IMR-90 (cell line): ENCODE measurements at regions not wholly inside any gene's neighbourhood (a gene's known extent, or its start where the extent isn't known, plus 50 kb on each side); places are given as distances from the start of the nearest gene placed in this dataset.

Experiments
- ATAC-seq: fragments of 200-7000 bp; cut with Tn5 transposase; 2 replicates; pipeline ENCODE4 v1.9.1; 2020; ENCODE audit warnings: low read depth, mild to moderate bottlenecking, moderate library complexity
- BruUV-seq: library from RNA; stranded (reverse); fragments of 400-500 nt; replicated peaks from 2 replicates; lab custom pipeline; 2021; lab: Mats Ljungman, UMichigan
- CTCF ChIA-PET: fragments of 300-600 bp; formaldehyde crosslinking; extraction: SDS; loops from one replicate; lab custom pipeline; 2021; ENCODE audit warnings: antibody characterized with exemption; lab: Yijun Ruan, JAX
- POLR2A ChIA-PET: fragments of 300-600 bp; sonication (Branson Sonifier 250); formaldehyde crosslinking; loops from one replicate; lab custom pipeline; 2022; ENCODE audit warnings: antibody characterized with exemption; ENCODE audit not compliant: unreplicated experiment; lab: Charles Lee
- DNase-seq: peaks from one replicate; pipeline ENCODE4 v3.0.0; 2013
- H2AFZ ChIP-seq: replicated peaks from 2 replicates; pipeline ENCODE3; 2013; ENCODE audit warnings: low read length, mild to moderate bottlenecking; ENCODE audit not compliant: poor library complexity
- H2AK5ac ChIP-seq: 2 replicates; pipeline ENCODE4 v1.6.1; 2013; ENCODE audit warnings: low read depth, low read length, inconsistent platforms
- H2AK9ac ChIP-seq: replicated peaks from 2 replicates; pipeline ENCODE3; 2013; ENCODE audit warnings: mild to moderate bottlenecking, low read depth, low read length, moderate library complexity; ENCODE audit not compliant: poor library complexity
- H2BK120ac ChIP-seq: 2 replicates; pipeline ENCODE4 v1.6.1; 2013; ENCODE audit warnings: low read depth, low read length, inconsistent platforms
- H2BK15ac ChIP-seq: 3 replicates; pipeline ENCODE4 v1.6.1; 2013; ENCODE audit warnings: low read depth, low read length, inconsistent platforms
- H2BK20ac ChIP-seq: 2 replicates; pipeline ENCODE4 v1.6.1; 2013; ENCODE audit warnings: low read depth, mild to moderate bottlenecking, inconsistent platforms, low read length, moderate library complexity
- H2BK5ac ChIP-seq: 2 replicates; pipeline ENCODE4 v1.6.1; 2013; ENCODE audit warnings: mild to moderate bottlenecking, low read depth, low read length, inconsistent platforms; ENCODE audit not compliant: poor library complexity, severe bottlenecking
- H3K14ac ChIP-seq: replicated peaks from 2 replicates; pipeline ENCODE4 v1.6.1; 2013; ENCODE audit warnings: low read depth, low read length, inconsistent platforms
- H3K18ac ChIP-seq: 2 replicates; pipeline ENCODE4 v1.6.1; 2013; ENCODE audit warnings: low read depth, low read length, control low read depth
- H3K23ac ChIP-seq: 2 replicates; pipeline ENCODE4 v1.6.1; 2013; ENCODE audit warnings: low read depth, low read length, inconsistent platforms
- H3K27ac ChIP-seq: 2 replicates; pipeline ENCODE4 v1.5.1; 2013; ENCODE audit warnings: mild to moderate bottlenecking, control low read depth, low read length; ENCODE audit not compliant: insufficient read depth
- H3K27me3 ChIP-seq: 2 replicates; pipeline ENCODE4 v1.6.1; 2013; ENCODE audit warnings: low read length; ENCODE audit not compliant: control insufficient read depth, insufficient read depth
- H3K36me3 ChIP-seq: 2 replicates; pipeline ENCODE4 v1.6.1; 2013; ENCODE audit warnings: low read length, mixed read lengths; ENCODE audit not compliant: control insufficient read depth, insufficient read depth
- H3K4ac ChIP-seq: 2 replicates; pipeline ENCODE4 v1.6.1; 2013; ENCODE audit warnings: low read depth, low read length, inconsistent platforms
- H3K4me1 ChIP-seq: 2 replicates; pipeline ENCODE4 v1.6.1; 2013; ENCODE audit warnings: low read length, mixed read lengths; ENCODE audit not compliant: control insufficient read depth, insufficient read depth
- H3K4me2 ChIP-seq: 2 replicates; pipeline ENCODE4 v1.6.1; 2013; ENCODE audit warnings: low read depth, mild to moderate bottlenecking, control low read depth, low read length, moderate library complexity
- H3K4me3 ChIP-seq: 2 replicates; pipeline ENCODE4 v1.5.1; 2013; ENCODE audit warnings: low read depth, mild to moderate bottlenecking, control low read depth, low read length, moderate library complexity; ENCODE audit not compliant: insufficient read depth
- H3K56ac ChIP-seq: 2 replicates; pipeline ENCODE4 v1.6.1; 2013; ENCODE audit warnings: low read length, inconsistent platforms; ENCODE audit not compliant: insufficient read depth; ENCODE audit errors: extremely low read depth
- H3K79me1 ChIP-seq, 2 experiments: 2 replicates each; pipeline ENCODE4 v1.6.1; 2013; ENCODE audit warnings: low read length in 2 of 2, inconsistent platforms in 1 of 2, low read depth in 1 of 2
- H3K9ac ChIP-seq: 2 replicates; pipeline ENCODE4 v1.6.1; 2013; ENCODE audit warnings: low read depth, low read length, control low read depth
- H3K9me1 ChIP-seq: 2 replicates; pipeline ENCODE4 v1.6.1; 2013; ENCODE audit warnings: low read length, inconsistent platforms; ENCODE audit not compliant: insufficient read depth
- H3K9me3 ChIP-seq: 2 replicates; pipeline ENCODE4 v1.6.1; 2013; ENCODE audit warnings: low read length; ENCODE audit not compliant: control insufficient read depth, insufficient read depth
- H4K20me1 ChIP-seq: 2 replicates; pipeline ENCODE4 v1.6.1; 2013; ENCODE audit warnings: low read length, inconsistent platforms; ENCODE audit not compliant: insufficient read depth
- H4K5ac ChIP-seq: 2 replicates; pipeline ENCODE4 v1.6.1; 2013; ENCODE audit warnings: mild to moderate bottlenecking, low read depth, low read length, control low read depth
- H4K8ac ChIP-seq, 2 experiments: 2 replicates each; pipeline ENCODE4 v1.6.1; 2013; ENCODE audit warnings: low read depth in 2 of 2, low read length in 2 of 2, control low read depth in 1 of 2, inconsistent platforms in 1 of 2
- H4K91ac ChIP-seq: 2 replicates; pipeline ENCODE4 v1.6.1; 2013; ENCODE audit warnings: low read depth, low read length, inconsistent platforms; ENCODE audit not compliant: insufficient read depth
- BHLHE40 ChIP-seq: fragments of 150-350 bp; IDR thresholded peaks from 2 replicates; pipeline ENCODE4 v1.6.1; 2016; ENCODE audit warnings: mild to moderate bottlenecking, low read depth, low read length
- CHD1 ChIP-seq: IDR thresholded peaks from 2 replicates; pipeline ENCODE4 v1.6.1; 2012; ENCODE audit warnings: low read depth, low read length, improper control_type of control experiment
- CTCF ChIP-seq: conservative IDR thresholded peaks from 2 replicates; pipeline ENCODE4 v1.5.1; 2012; ENCODE audit warnings: mild to moderate bottlenecking, low read depth, low read length, improper control_type of control experiment
- ELK1 ChIP-seq: fragments of 150-350 bp; IDR thresholded peaks from 2 replicates; pipeline ENCODE4 v1.6.1; 2016; ENCODE audit warnings: low read depth, mild to moderate bottlenecking, low read length, moderate library complexity, borderline replicate concordance
- FOS ChIP-seq: fragments of 150-350 bp; IDR thresholded peaks from 2 replicates; pipeline ENCODE4 v1.6.1; 2016; ENCODE audit warnings: low read depth, low read length
- MAFK ChIP-seq: IDR thresholded peaks from 2 replicates; pipeline ENCODE4 v1.6.1; 2012; ENCODE audit warnings: low read depth, low read length, improper control_type of control experiment
- MAZ ChIP-seq: IDR thresholded peaks from 2 replicates; pipeline ENCODE4 v1.6.1; 2012; ENCODE audit warnings: low read depth, mild to moderate bottlenecking, low read length, improper control_type of control experiment, moderate library complexity, borderline replicate concordance
- MXI1 ChIP-seq: IDR thresholded peaks from 2 replicates; pipeline ENCODE4 v1.6.1; 2012; ENCODE audit warnings: low read depth, mild to moderate bottlenecking, low read length, moderate library complexity, borderline replicate concordance
- NFE2L2 ChIP-seq: fragments of 150-350 bp; IDR thresholded peaks from 2 replicates; pipeline ENCODE4 v1.6.1; 2016; ENCODE audit warnings: low read depth, mild to moderate bottlenecking, low read length
- POLR2A ChIP-seq: IDR thresholded peaks from 2 replicates; pipeline ENCODE4 v1.6.1; 2012; ENCODE audit warnings: mild to moderate bottlenecking, low read depth, low read length
- RAD21 ChIP-seq: IDR thresholded peaks from 2 replicates; pipeline ENCODE4 v1.6.1; 2012; ENCODE audit warnings: low read length, improper control_type of control experiment
- RFX5 ChIP-seq: IDR thresholded peaks from 2 replicates; pipeline ENCODE4 v1.8.0; 2012; ENCODE audit warnings: low read depth, mild to moderate bottlenecking, low read length, moderate library complexity
- SMC3 ChIP-seq: fragments of 150-350 bp; IDR thresholded peaks from 2 replicates; pipeline ENCODE4 v1.6.1; 2016; ENCODE audit warnings: low read depth, mild to moderate bottlenecking, antibody characterized with exemption, low read length, moderate library complexity
- WGBS, 2 experiments: methylation state at CpG; one replicate each; pipeline versions ENCODE4 v1.1.5 to v1.1.7; 2013; ENCODE audit warnings: missing lambda C conversion rate in 2 of 2; ENCODE audit not compliant: insufficient read length in 1 of 2; ENCODE audit errors: extremely low coverage in 2 of 2; 5-methylcytosine and 5-hydroxymethylcytosine counted together
- dilution Hi-C: fragments of 300-500 bp; cut with HindIII; formaldehyde crosslinking; loops from one replicate; pipeline ENCODE4 v1.14.3; 2018; ENCODE audit warnings: low sequenced_read_pairs; ENCODE audit not compliant: unreplicated experiment
- in situ Hi-C: fragments of 300-500 bp; cut with MboI; formaldehyde crosslinking; loops from 3 replicates; pipeline ENCODE4 v1.14.3; 2019; ENCODE audit warnings: low sequenced_read_pairs, inconsistent platforms, mixed read lengths
- intact Hi-C: fragments of 100-400 bp; cut with micrococcal nuclease; formaldehyde crosslinking; loops from 2 replicates; pipeline ENCODE4 v1.10.0; 2022

GRCh38 chr3:124519591-124520194, 210.6 kb upstream of the UMPS start:
- no CpG with 5 or more reads among the region's 7 CpGs for WGBS, 2 experiments
- dilution Hi-C loops: no loop called here

More at GRCh38 chr3:124519591-124520194, 210.6 kb upstream of the UMPS start:
- Histone ChIP-seq H3K4me3 (no peak overlapping the region), H3K14ac (no peak overlapping the region), H3K79me1 (no peaks in the 10 kb centered on the region), H3K36me3 (no peaks in the 10 kb centered on the region), H3K9ac (no peak overlapping the region), H2BK20ac (no peak overlapping the region), H2AK9ac (no peak overlapping the region), H3K27me3 (peaks cover 6% of the 10 kb centered on the region), H4K91ac (no peak overlapping the region), H3K27ac (no peak overlapping the region), H3K9me1 (no peaks in the 10 kb centered on the region), H4K8ac (no peak overlapping the region), H3K4me1 (no peaks in the 10 kb centered on the region), H3K23ac (no peak overlapping the region), H3K4me2 (no peak overlapping the region), H3K9me3 (no peaks in the 10 kb centered on the region), H2BK120ac (no peak overlapping the region), H3K56ac (no peak overlapping the region), H3K18ac (no peak overlapping the region), H2BK15ac (no peak overlapping the region), H4K5ac (no peak overlapping the region), H2BK5ac (no peak overlapping the region), H2AFZ (no peak overlapping the region), H4K20me1 (no peaks in the 10 kb centered on the region), H3K4ac (no peak overlapping the region), H2AK5ac (no peak overlapping the region)
- no TSS peak for BruUV-seq
- no peak for DNase-seq
- no peak for ATAC-seq
- in situ Hi-C loops: no loop called here
- TF ChIP-seq RFX5 (no peak), CTCF (no peak), NFE2L2 (no peak), MAFK (no peak), POLR2A (no peak), SMC3 (no peak), ELK1 (no peak), FOS (no peak), MXI1 (no peak), RAD21 (no peak), MAZ (no peak), CHD1 (no peak), BHLHE40 (no peak)
- intact Hi-C loops: no loop called here
- ChIA-PET CTCF (no interaction called here), POLR2A (no interaction called here)
